GM12875 (cell line): ENCODE measurements at regions not wholly inside any gene's neighbourhood (a gene's known extent, or its start where the extent isn't known, plus 50 kb on each side); places are given as distances from the start of the nearest gene placed in this dataset.

ENCODE experiments used
- H3K4me3 ChIP-seq: one replicate; pipeline ENCODE4 v1.5.1; 2011; ENCODE audit warnings: low read depth, low read length, control low read depth
- TF ChIP-seq, protein P1 (sequence below): IDR thresholded peaks from 2 replicates; pipeline ENCODE4 v1.5.1; 2011; ENCODE audit warnings: low read depth, mild to moderate bottlenecking, control low read depth, inconsistent platforms, low read length, moderate library complexity, borderline replicate concordance; ENCODE audit not compliant: insufficient read depth

DNA sequence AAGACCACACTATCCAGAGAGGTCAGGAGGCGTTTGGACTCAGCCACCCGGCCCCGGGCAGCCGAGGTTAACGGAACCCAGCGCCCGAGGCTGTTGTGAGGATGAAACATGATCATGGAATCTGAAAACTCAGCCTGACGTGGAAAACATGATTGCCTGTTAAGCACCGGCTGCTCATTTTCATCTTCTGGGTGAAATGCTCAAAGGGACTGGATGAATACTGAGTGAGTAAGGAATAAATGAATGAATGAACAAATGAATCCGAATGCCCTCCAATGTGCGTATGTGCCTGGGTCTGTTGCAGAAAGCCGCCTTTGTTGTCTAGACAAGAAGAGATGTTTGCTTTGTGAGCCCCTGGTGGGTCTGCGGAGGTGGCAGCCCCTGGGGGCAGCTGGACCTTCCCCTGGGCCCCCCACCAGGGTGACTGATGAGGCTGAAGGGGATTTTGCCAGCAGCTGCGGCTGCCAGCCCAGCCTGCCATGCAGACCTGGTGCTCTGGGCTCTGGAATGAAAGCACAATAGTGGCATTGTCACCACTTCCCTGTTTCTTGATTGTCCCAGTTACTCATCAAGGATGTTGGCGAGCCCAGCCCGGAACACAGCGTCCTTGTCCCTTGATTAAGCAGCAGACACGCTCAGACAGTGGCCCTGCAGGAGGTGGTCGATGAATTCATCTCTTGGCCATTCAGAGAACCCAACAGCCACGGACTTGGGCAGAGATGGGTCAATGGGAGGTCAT is 211.1 kb downstream of the ANKRD60 start:
- TF ChIP-seq, protein P1, sequence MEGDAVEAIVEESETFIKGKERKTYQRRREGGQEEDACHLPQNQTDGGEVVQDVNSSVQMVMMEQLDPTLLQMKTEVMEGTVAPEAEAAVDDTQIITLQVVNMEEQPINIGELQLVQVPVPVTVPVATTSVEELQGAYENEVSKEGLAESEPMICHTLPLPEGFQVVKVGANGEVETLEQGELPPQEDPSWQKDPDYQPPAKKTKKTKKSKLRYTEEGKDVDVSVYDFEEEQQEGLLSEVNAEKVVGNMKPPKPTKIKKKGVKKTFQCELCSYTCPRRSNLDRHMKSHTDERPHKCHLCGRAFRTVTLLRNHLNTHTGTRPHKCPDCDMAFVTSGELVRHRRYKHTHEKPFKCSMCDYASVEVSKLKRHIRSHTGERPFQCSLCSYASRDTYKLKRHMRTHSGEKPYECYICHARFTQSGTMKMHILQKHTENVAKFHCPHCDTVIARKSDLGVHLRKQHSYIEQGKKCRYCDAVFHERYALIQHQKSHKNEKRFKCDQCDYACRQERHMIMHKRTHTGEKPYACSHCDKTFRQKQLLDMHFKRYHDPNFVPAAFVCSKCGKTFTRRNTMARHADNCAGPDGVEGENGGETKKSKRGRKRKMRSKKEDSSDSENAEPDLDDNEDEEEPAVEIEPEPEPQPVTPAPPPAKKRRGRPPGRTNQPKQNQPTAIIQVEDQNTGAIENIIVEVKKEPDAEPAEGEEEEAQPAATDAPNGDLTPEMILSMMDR, result no peak
- no peak overlapping the region for H3K4me3 ChIP-seq

DNA sequence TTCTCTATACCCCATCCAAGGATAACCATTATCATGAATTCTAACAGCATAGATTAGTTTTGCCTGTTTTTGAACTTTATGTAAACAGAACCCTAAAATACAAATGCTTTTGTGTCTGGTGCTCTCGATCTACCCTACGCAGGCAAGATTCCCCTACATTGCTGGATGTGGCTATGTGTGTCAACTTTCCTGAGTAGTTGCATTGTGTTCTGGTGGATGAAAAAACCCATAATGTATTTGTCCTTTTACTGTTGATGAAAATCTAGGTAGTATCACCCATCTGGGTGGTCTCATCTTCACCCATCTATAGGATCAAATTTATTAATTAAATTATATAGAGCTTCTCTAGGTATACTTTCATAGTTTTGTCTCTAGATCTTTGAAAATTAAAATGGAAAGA is 211.7 kb downstream of the ANKRD60 start:
- TF ChIP-seq, protein P1, result no peak
- no peak overlapping the region for H3K4me3 ChIP-seq

DNA sequence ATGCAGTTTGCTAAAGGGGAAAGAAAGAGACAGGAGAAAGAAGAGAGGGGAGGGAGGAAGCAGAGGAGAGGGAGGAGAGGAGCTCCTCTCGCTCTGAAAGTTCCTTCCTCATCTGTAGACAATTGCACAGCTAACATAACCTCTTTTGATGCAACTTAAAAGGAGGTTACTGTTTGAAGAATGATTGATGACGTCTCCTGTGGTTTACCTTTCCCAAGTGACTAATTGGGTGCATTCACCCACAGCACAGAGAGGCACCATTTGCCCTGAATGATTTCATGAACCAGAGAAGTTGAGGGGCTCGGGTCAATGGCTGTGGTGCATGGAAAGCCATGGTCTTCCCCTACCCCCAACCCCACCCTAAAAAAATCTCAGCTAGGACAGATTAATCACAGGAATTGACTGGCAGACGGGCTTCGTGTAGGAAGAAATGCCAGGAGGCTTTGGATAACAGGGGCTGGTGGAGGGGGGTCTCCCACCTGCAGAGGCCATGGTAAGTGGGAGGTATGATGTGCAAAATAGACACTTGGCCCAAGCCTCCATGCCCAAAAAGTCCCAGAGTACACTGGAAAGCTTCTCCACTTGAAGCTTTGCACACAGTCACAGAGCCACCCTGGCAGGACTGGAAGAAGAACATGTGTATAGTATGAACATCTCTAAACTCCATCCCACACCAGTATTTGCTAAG is 213.7 kb downstream of the ANKRD60 start:
- H3K4me3 ChIP-seq, result no peak overlapping the region
- TF ChIP-seq, protein P1, result no peak

GRCh38 chr20:58012731-58013510 is 215.5 kb downstream of the ANKRD60 start:
- no peak overlapping the region for H3K4me3 ChIP-seq
- TF ChIP-seq, protein P1, result no peak

GRCh38 chr20:58011947-58012610 is 216.4 kb downstream of the ANKRD60 start:
- H3K4me3 ChIP-seq, result no peak overlapping the region
- TF ChIP-seq, protein P1, result no peak

DNA sequence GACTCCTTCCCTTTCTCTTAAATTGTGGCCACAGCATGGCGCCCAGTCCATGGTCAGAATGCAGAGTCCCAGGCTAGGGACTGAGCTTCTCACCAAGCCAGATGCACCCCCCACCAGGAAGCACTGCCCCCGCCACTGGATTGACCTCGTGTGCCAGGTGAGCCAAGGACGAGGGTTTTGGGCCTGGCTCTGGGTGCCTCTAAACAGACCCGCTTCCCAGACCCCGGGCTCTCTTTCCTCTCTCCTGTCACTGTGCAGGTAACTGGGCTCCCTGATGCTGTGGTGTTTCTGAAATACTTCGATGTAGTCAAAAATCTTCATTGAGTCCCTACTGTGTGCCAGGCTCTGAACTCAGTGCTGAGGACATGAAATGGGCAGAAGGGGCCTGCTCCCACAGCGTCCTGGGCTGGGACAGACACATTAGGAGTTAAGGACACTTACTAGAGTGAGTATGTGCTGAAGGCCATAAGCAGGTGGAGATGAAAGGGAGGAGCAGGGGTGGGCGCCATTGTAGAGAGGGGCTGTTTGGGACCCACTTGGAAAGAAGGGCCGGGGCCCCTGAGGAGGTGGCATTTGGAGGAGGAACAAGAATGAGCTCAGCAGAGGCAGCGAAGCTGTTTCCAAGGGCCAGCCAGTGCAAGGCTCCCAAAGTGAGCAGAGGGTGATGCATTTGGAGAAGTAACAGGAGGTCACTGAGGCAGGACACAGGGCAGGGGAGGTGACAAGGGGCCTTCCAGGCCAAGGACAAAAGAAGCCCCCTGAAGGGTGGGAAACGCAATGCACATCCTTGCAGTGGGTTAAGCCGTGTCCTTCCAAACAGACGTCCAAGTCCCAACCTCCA is 217.1 kb downstream of the ANKRD60 start:
- TF ChIP-seq, protein P1, result no peak
- no peak overlapping the region for H3K4me3 ChIP-seq
